ENCODE measurements at regions not wholly inside any gene's neighbourhood (a gene's known extent, or its start where the extent isn't known, plus 50 kb on each side); places are given as distances from the start of the nearest gene placed in this dataset.

GRCh38 chr20:55676097-55676496, 329.2 kb downstream of the CBLN4 start:
- TF ChIP-seq, protein P1, sequence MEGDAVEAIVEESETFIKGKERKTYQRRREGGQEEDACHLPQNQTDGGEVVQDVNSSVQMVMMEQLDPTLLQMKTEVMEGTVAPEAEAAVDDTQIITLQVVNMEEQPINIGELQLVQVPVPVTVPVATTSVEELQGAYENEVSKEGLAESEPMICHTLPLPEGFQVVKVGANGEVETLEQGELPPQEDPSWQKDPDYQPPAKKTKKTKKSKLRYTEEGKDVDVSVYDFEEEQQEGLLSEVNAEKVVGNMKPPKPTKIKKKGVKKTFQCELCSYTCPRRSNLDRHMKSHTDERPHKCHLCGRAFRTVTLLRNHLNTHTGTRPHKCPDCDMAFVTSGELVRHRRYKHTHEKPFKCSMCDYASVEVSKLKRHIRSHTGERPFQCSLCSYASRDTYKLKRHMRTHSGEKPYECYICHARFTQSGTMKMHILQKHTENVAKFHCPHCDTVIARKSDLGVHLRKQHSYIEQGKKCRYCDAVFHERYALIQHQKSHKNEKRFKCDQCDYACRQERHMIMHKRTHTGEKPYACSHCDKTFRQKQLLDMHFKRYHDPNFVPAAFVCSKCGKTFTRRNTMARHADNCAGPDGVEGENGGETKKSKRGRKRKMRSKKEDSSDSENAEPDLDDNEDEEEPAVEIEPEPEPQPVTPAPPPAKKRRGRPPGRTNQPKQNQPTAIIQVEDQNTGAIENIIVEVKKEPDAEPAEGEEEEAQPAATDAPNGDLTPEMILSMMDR (IDR thresholded peaks at IDR 0.05; ENCODE audit: low read depth, low read length): no peak
- no peak for TF ChIP-seq POLR2A (IDR thresholded peaks at IDR 0.05; ENCODE audit: extremely low read depth, insufficient read length)
- TF ChIP-seq MAX (IDR thresholded peaks at IDR 0.05; ENCODE audit: low read depth, low read length): no peak
